Spleen (tissue), 11 donors: ENCODE measurements at regions not wholly inside any gene's neighbourhood (a gene's known extent, or its start where the extent isn't known, plus 50 kb on each side); places are given as distances from the start of the nearest gene placed in this dataset.
"Not testable (repeated sequence)": the region's sequence is repeated elsewhere in the genome, so short reads cannot be mapped to it uniquely, and the experiment has no call there.

ENCODE experiments used
- DNase-seq: peaks from one replicate; pipeline ENCODE4 v3.0.0-alpha.2; 2020
- H3K27ac ChIP-seq, 8 donors: fragments of 200-600 bp; sonication (generic) in 7 of 8; 1 replicate in 4 of 8; 2 replicates in 4 of 8; pipeline versions ENCODE4 v1.5.0 to v1.8.0; 2016 to 2021; ENCODE audit warnings: inconsistent platforms in 4 of 8, mild to moderate bottlenecking in 4 of 8, moderate library complexity in 1 of 8
- H3K27me3 ChIP-seq, 7 donors: fragments of 200-600 bp; sonication (generic) in 6 of 7; replicated peaks in 1 of 7; 1 replicate in 4 of 7; 2 replicates in 3 of 7; pipeline versions ENCODE4 v1.5.0 to v1.8.0; 2016 to 2021; ENCODE audit warnings: inconsistent platforms in 3 of 7, mild to moderate bottlenecking in 1 of 7
- H3K36me3 ChIP-seq, 6 donors: fragments of 200-600 bp; sonication (generic) in 5 of 6; 1 replicate in 4 of 6; 2 replicates in 2 of 6; pipeline versions ENCODE4 v1.5.0 to v1.8.0; 2016 to 2021; ENCODE audit warnings: inconsistent platforms in 2 of 6
- H3K4me1 ChIP-seq, 6 donors: fragments of 200-600 bp; sonication (generic) in 5 of 6; 1 replicate in 3 of 6; 2 replicates in 3 of 6; pipeline versions ENCODE4 v1.5.0 to v1.8.0; 2016 to 2021; ENCODE audit warnings: inconsistent platforms in 3 of 6
- H3K4me3 ChIP-seq, 8 donors: fragments of 200-600 bp; sonication (generic) in 7 of 8; 1 replicate in 4 of 8; 2 replicates in 4 of 8; pipeline versions ENCODE4 v1.5.0 to v1.8.0; 2016 to 2021; ENCODE audit warnings: inconsistent platforms in 4 of 8, mild to moderate bottlenecking in 4 of 8, moderate library complexity in 2 of 8
- H3K9me3 ChIP-seq, 8 donors: fragments of 200-600 bp; sonication (generic) in 7 of 8; 1 replicate in 4 of 8; 2 replicates in 4 of 8; pipeline versions ENCODE4 v1.5.0 to v1.8.0; 2016 to 2021; ENCODE audit warnings: inconsistent platforms in 4 of 8
- CTCF ChIP-seq, 11 experiments: fragments of 200-600 bp in 7 of 11; fragments of 450-650 bp in 4 of 11; sonication (generic) in 4 of 11; IDR thresholded peaks in 8 of 11; conservative IDR thresholded peaks in 3 of 11; 1 replicate in 7 of 11; 2 replicates in 4 of 11; pipeline versions ENCODE4 v1.4.0 to v1.8.0; 2016 to 2021; ENCODE audit warnings: antibody characterized with exemption in 11 of 11, inconsistent platforms in 4 of 11, mild to moderate bottlenecking in 1 of 11
- POLR2A ChIP-seq, 3 donors: fragments of 450-650 bp; IDR thresholded peaks; one replicate each; pipeline ENCODE4 v1.5.1; 2017; ENCODE audit warnings: antibody characterized with exemption in 3 of 3, mild to moderate bottlenecking in 1 of 3
- POLR2AphosphoS5 ChIP-seq, 3 donors: sonication (generic); formaldehyde crosslinking; IDR thresholded peaks; one replicate each; pipeline ENCODE4 v1.5.1; 2017; ENCODE audit warnings: antibody characterized with exemption in 3 of 3
- WGBS, 5 donors: extraction: QIAGEN DNeasy Blood & Tissue Kit in 3 of 5; methylation state at CpG; one replicate each; pipeline versions ENCODE4 v1.1.5 to v1.1.7; 2013 to 2018; 5-methylcytosine and 5-hydroxymethylcytosine counted together
- intact Hi-C: fragments of 100-400 bp; cut with DNase I; formaldehyde crosslinking; loops from one replicate; pipeline ENCODE4 v1.15.0; 2023; ENCODE audit warnings: low total_unique reads
- donor health status: healthy with polysubstance abuse.
- donor health status: DM: no; HTN: no; CAD: no; lungs with moderate emphysema.
- donor health status: DM: no; HTN: no; CAD: no.
- donor health status: Bipolar disorder and iron deficiency.
- donor health status: healthy.
- donor health status: DM: no; HTN: no; CAD: no.
- donor health status: DM: yes; HTN: yes; CAD: no.

DNA sequence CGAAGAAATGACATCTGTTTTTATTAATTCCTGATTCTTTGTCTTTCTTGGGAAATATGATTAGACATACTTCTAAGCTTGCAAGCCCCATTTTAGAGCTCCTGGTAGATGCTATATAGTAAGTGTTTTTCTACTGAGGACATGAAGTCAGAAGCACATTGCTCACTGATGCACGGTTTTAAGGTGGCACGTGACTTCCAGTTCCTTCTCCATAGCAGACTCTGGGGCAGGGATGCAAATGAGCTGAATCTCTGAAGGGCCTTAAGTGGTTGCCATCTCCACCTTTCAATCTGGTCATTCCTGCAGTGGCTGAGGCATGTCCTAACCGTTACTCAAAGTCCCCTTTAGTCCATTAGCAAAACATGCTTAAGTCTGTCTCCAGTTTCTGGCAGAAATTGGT lies 421.2 kb upstream of the HTR1E start:
- WGBS, 5 donors = 60 to 69% (median 63%) methylated on average over 4 of the region's 4 CpGs
- DNase-seq = no peak
- Histone ChIP-seq H3K27me3 (no peaks in the 10 kb centered on the region), H3K9me3 (peaks cover 0 to 14% (median 1%) of the 10 kb centered on the region in 8 donors), H3K4me1 (no peaks in the 10 kb centered on the region), H3K4me3 (no peak overlapping the region), H3K27ac (no peak overlapping the region), H3K36me3 (no peaks in the 10 kb centered on the region)
- intact Hi-C loops = no loop called here
- TF ChIP-seq CTCF (IDR thresholded peaks at IDR 0.05 in 8 of 11, conservative IDR thresholded peaks at IDR 0.05 in 3 of 11) (no peak), POLR2A (IDR thresholded peaks at IDR 0.05) (no peak), POLR2AphosphoS5 (IDR thresholded peaks at IDR 0.05) (no peak)

- peaks cover 0 to 16% (median 0%) of the 10 kb centered on the region in 8 donors for H3K9me3 ChIP-seq
- no peak for TF ChIP-seq POLR2A (IDR thresholded peaks at IDR 0.05)
- TF ChIP-seq CTCF (IDR thresholded peaks at IDR 0.05 in 8 of 11, conservative IDR thresholded peaks at IDR 0.05 in 3 of 11) = no peak
- no peak for TF ChIP-seq POLR2AphosphoS5 (IDR thresholded peaks at IDR 0.05)
- intact Hi-C loops = no loop called here
- H3K4me1 ChIP-seq = no peaks in the 10 kb centered on the region
- no peaks in the 10 kb centered on the region for H3K36me3 ChIP-seq
- H3K4me3 ChIP-seq = no peak overlapping the region
- no peak for DNase-seq
- H3K27ac ChIP-seq = no peak overlapping the region
- H3K27me3 ChIP-seq = no peaks in the 10 kb centered on the region
Observed at GRCh38 chr6:86511962-86512361, 425.4 kb upstream of the HTR1E start.

GRCh38 chr6:86508230-86508629 lies 429.1 kb upstream of the HTR1E start:
- Histone ChIP-seq H3K27ac (no peak overlapping the region), H3K4me1 (no peaks in the 10 kb centered on the region), H3K27me3 (no peaks in the 10 kb centered on the region), H3K36me3 (no peaks in the 10 kb centered on the region), H3K4me3 (no peak overlapping the region), H3K9me3 (peaks cover 0 to 12% (median 0%) of the 10 kb centered on the region in 8 donors)
- 63 to 74% (median 70%) methylated on average over 3 of the region's 3 CpGs for WGBS, 5 donors
- no peak for TF ChIP-seq POLR2A (IDR thresholded peaks at IDR 0.05)
- DNase-seq = no peak
- intact Hi-C loops = no loop called here

GRCh38 chr6:86502497-86502896 lies 434.8 kb upstream of the HTR1E start:
- H3K4me3 ChIP-seq = no peak overlapping the region
- intact Hi-C loops = no loop called here
- no peaks in the 10 kb centered on the region for H3K27me3 ChIP-seq
- H3K4me1 ChIP-seq = no peaks in the 10 kb centered on the region
- peaks cover 0 to 21% (median 6%) of the 10 kb centered on the region in 8 donors for H3K9me3 ChIP-seq
- WGBS, 5 donors = 56 to 69% (median 61%) methylated on average over 3 of the region's 3 CpGs
- no peak overlapping the region for H3K27ac ChIP-seq
- TF ChIP-seq POLR2AphosphoS5 (IDR thresholded peaks at IDR 0.05) (no peak), POLR2A (IDR thresholded peaks at IDR 0.05) (no peak), CTCF (IDR thresholded peaks at IDR 0.05 in 8 of 11, conservative IDR thresholded peaks at IDR 0.05 in 3 of 11) (no peak)
- no peaks in the 10 kb centered on the region for H3K36me3 ChIP-seq
- DNase-seq = no peak

DNA sequence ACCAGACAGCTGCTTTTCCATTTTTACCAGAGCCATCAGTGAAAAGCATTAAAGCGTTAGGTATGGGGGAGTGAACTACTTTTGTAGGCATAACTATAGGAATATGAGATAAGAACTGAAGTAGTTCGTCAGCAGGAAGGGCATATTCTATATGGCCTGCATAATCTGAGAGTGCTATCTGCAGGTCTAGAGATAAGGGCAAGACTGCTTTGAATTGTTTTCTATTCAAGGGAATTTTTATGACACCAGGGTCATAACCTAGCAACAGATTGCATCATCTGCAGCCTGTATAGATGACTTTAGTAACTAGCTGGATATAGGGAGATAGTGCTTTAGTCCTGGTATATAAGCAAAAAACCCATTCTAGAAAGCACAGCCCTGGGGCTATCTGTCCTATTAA lies 437.3 kb upstream of the HTR1E start:
- no peak for DNase-seq
- H3K4me1 ChIP-seq = no peaks in the 10 kb centered on the region
- no peak overlapping the region for H3K27ac ChIP-seq
- no peaks in the 10 kb centered on the region for H3K27me3 ChIP-seq
- no peaks in the 10 kb centered on the region for H3K36me3 ChIP-seq
- TF ChIP-seq POLR2AphosphoS5 (IDR thresholded peaks at IDR 0.05) (no peak), CTCF (IDR thresholded peaks at IDR 0.05 in 8 of 11, conservative IDR thresholded peaks at IDR 0.05 in 3 of 11) (no peak), POLR2A (IDR thresholded peaks at IDR 0.05) (no peak)
- H3K9me3 ChIP-seq = peaks cover 0 to 29% (median 6%) of the 10 kb centered on the region in 8 donors
- intact Hi-C loops = no loop called here
- 33 to 43% (median 38%) methylated on average over 2 of the region's 2 CpGs for WGBS, 5 donors
- no peak overlapping the region for H3K4me3 ChIP-seq

GRCh38 chr6:86489042-86489441 lies 448.3 kb upstream of the HTR1E start:
- H3K27me3 ChIP-seq, H3K4me3 ChIP-seq, DNase-seq, H3K27ac ChIP-seq, H3K4me1 ChIP-seq, intact Hi-C loops, H3K36me3 ChIP-seq: not testable (repeated sequence)
- 29 to 42% (median 37%) methylated on average over 3 of the region's 3 CpGs for WGBS, 5 donors
- H3K9me3 ChIP-seq = peaks cover 0 to 57% (median 21%) of the 10 kb centered on the region in 8 donors
